Uterus (tissue), 2 donors: ENCODE measurements at regions not wholly inside any gene's neighbourhood (a gene's known extent, or its start where the extent isn't known, plus 50 kb on each side); places are given as distances from the start of the nearest gene placed in this dataset.

ENCODE experiments used
- POLR2A ChIP-seq, 2 donors: fragments of 450-650 bp; IDR thresholded peaks; one replicate each; pipeline ENCODE4 v1.6.1; 2016; ENCODE audit warnings: antibody characterized with exemption in 2 of 2, mild to moderate bottlenecking in 1 of 2, moderate library complexity in 1 of 2
- TF ChIP-seq, protein P1 (sequence below), 4 experiments: fragments of 200-600 bp in 2 of 4; fragments of 450-650 bp in 2 of 4; sonication (generic) in 2 of 4; IDR thresholded peaks; one replicate each; pipeline ENCODE4 v1.5.1; 2016 to 2019; ENCODE audit warnings: antibody characterized with exemption in 4 of 4, mild to moderate bottlenecking in 2 of 4, moderate library complexity in 1 of 4

DNA sequence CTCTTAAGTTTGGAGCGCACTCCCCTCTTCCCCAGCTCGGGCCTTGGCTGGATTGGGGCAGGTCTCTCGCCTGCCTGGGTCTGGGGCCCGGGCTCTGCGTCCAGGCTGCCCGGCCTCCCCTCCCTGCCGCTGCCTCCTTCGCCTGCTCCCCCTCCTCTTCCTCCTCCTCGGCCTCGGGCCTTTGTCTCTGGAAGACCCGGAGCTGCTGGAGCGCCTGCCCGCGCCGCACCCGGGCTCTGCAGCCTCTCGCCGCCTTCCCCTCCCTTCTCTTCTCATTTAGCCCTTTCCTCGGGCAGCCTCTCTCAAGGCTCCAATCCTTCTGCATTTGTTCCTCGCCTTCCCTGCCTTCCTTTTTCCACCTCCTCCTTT, 218.5 kb downstream of the C9orf50 start:
- TF ChIP-seq, protein P1, sequence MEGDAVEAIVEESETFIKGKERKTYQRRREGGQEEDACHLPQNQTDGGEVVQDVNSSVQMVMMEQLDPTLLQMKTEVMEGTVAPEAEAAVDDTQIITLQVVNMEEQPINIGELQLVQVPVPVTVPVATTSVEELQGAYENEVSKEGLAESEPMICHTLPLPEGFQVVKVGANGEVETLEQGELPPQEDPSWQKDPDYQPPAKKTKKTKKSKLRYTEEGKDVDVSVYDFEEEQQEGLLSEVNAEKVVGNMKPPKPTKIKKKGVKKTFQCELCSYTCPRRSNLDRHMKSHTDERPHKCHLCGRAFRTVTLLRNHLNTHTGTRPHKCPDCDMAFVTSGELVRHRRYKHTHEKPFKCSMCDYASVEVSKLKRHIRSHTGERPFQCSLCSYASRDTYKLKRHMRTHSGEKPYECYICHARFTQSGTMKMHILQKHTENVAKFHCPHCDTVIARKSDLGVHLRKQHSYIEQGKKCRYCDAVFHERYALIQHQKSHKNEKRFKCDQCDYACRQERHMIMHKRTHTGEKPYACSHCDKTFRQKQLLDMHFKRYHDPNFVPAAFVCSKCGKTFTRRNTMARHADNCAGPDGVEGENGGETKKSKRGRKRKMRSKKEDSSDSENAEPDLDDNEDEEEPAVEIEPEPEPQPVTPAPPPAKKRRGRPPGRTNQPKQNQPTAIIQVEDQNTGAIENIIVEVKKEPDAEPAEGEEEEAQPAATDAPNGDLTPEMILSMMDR (IDR thresholded peaks at IDR 0.05): no peak
- TF ChIP-seq POLR2A (IDR thresholded peaks at IDR 0.05): no peak
